GM12873 (cell line): ENCODE measurements at regions not wholly inside any gene's neighbourhood (a gene's known extent, or its start where the extent isn't known, plus 50 kb on each side); places are given as distances from the start of the nearest gene placed in this dataset.

Experiments used
- CTCF ChIP-seq: IDR thresholded peaks from 2 replicates; pipeline ENCODE4 v1.5.1; 2012; ENCODE audit warnings: low read depth, mild to moderate bottlenecking, moderate library complexity, low read length, control low read depth; ENCODE audit not compliant: insufficient read depth; ENCODE audit errors: missing control alignments

GRCh38 chr14:43706900-43707299 lies 800.2 kb downstream of the FSCB start:
- no peak for TF ChIP-seq CTCF

- TF ChIP-seq CTCF, result no peak
Observed at GRCh38 chr14:43697003-43697402, 810.1 kb downstream of the FSCB start.

GRCh38 chr14:43692706-43693105 lies 814.4 kb downstream of the FSCB start:
- no peak for TF ChIP-seq CTCF

GRCh38 chr14:43687921-43688320 lies 819.2 kb downstream of the FSCB start:
- no peak for TF ChIP-seq CTCF

- no peak for TF ChIP-seq CTCF
Observed at GRCh38 chr14:43677581-43677980, 829.5 kb downstream of the FSCB start.

GRCh38 chr14:43674273-43674672 lies 832.8 kb downstream of the FSCB start:
- no peak for TF ChIP-seq CTCF

- no peak for TF ChIP-seq CTCF
Observed at GRCh38 chr14:43671716-43672485, 835.2 kb downstream of the FSCB start.
